CD4-positive, alpha-beta T cell treated with Interleukin-1 beta for 1 hour (primary cell): ENCODE measurements at regions not wholly inside any gene's neighbourhood (a gene's known extent, or its start where the extent isn't known, plus 50 kb on each side); places are given as distances from the start of the nearest gene placed in this dataset.

ENCODE experiments used
- DNase-seq, 2 donors: peaks; one replicate each; pipeline ENCODE4 v3.0.0-alpha.2; 2020 to 2022

GRCh38 chr2:196249171-196249570 lies 77.8 kb upstream of the STK17B start:
- DNase-seq = no peak

- DNase-seq = no peak
These were observed 78.5 kb upstream of the STK17B start for GRCh38 chr2:196249860-196250259.

GRCh38 chr2:196251132-196251531 lies 79.8 kb upstream of the STK17B start:
- DNase-seq = no peak

- no peak for DNase-seq
These were observed 81.2 kb upstream of the STK17B start for GRCh38 chr2:196252408-196253115.

- DNase-seq = no peak
These were observed 81.7 kb upstream of the STK17B start for GRCh38 chr2:196253116-196253480.

GRCh38 chr2:196256585-196256984 lies 85.2 kb upstream of the STK17B start:
- no peak for DNase-seq

- no peak for DNase-seq
These were observed 85.7 kb upstream of the STK17B start for GRCh38 chr2:196257086-196257485.

- DNase-seq = no peak
These were observed 87.0 kb upstream of the STK17B start for GRCh38 chr2:196258407-196258806.

- peak in 1 of 2 donors; percentile 41 for DNase-seq
These were observed 88.4 kb upstream of the STK17B start for GRCh38 chr2:196259507-196260481.

GRCh38 chr2:196260546-196260945 lies 89.2 kb upstream of the STK17B start:
- DNase-seq = peak in 1 of 2 donors; percentile 13

GRCh38 chr2:196262606-196263005 lies 91.2 kb upstream of the STK17B start:
- no peak for DNase-seq

GRCh38 chr2:196263181-196263747 lies 91.9 kb upstream of the STK17B start:
- DNase-seq = peak; percentile 53 to 73

- no peak for DNase-seq
These were observed 95.0 kb upstream of the STK17B start for GRCh38 chr2:196266351-196266750.

- DNase-seq = no peak
These were observed 95.5 kb upstream of the STK17B start for GRCh38 chr2:196266855-196267254.

- DNase-seq = no peak
These were observed 96.6 kb upstream of the STK17B start for GRCh38 chr2:196268025-196268424.

- DNase-seq = no peak
These were observed 97.4 kb upstream of the STK17B start for GRCh38 chr2:196268538-196269338.

GRCh38 chr2:196271795-196272194 lies 100.4 kb upstream of the STK17B start:
- DNase-seq = no peak

GRCh38 chr2:196274387-196274809 lies 103.0 kb upstream of the STK17B start:
- peak; percentile 37 to 58 for DNase-seq

GRCh38 chr2:196275646-196276352 lies 104.4 kb upstream of the STK17B start:
- no peak for DNase-seq

- DNase-seq = no peak
These were observed 105.0 kb upstream of the STK17B start for GRCh38 chr2:196276421-196276820.

GRCh38 chr2:196277002-196277401 lies 105.6 kb upstream of the STK17B start:
- peak; percentile 54 to 66 for DNase-seq

GRCh38 chr2:196278491-196278911 lies 107.1 kb upstream of the STK17B start:
- DNase-seq = peak in 1 of 2 donors; percentile 29
